Endodermal cell (in vitro differentiated cells): ENCODE measurements at regions not wholly inside any gene's neighbourhood (a gene's known extent, or its start where the extent isn't known, plus 50 kb on each side); places are given as distances from the start of the nearest gene placed in this dataset.

Source experiments
- DNase-seq: peaks from one replicate; pipeline ENCODE4 v3.0.0-alpha.2; 2017
- H3K27ac ChIP-seq: 2 replicates; pipeline ENCODE4 v1.5.1; 2013; ENCODE audit warnings: mild to moderate bottlenecking, low read depth, low read length, moderate library complexity
- H3K27me3 ChIP-seq: 2 replicates; pipeline ENCODE4 v1.6.1; 2013; ENCODE audit warnings: mild to moderate bottlenecking, low read length, moderate library complexity; ENCODE audit not compliant: insufficient read depth, control insufficient read depth, poor library complexity, severe bottlenecking
- H3K36me3 ChIP-seq: 2 replicates; pipeline ENCODE4 v1.7.0; 2013; ENCODE audit warnings: mild to moderate bottlenecking, low read length, moderate library complexity; ENCODE audit not compliant: control insufficient read depth, insufficient read depth
- H3K4me1 ChIP-seq: one replicate; pipeline ENCODE4 v1.7.0; 2013; ENCODE audit warnings: low read length; ENCODE audit not compliant: control insufficient read depth, insufficient read depth
- H3K4me3 ChIP-seq: 2 replicates; pipeline ENCODE4 v1.5.1; 2013; ENCODE audit warnings: mild to moderate bottlenecking, low read length, moderate library complexity
- H3K9ac ChIP-seq: 2 replicates; pipeline ENCODE4 v1.6.1; 2013; ENCODE audit warnings: mild to moderate bottlenecking, low read length, moderate library complexity; ENCODE audit not compliant: poor library complexity, severe bottlenecking; ENCODE audit errors: extremely low read depth
- H3K9me3 ChIP-seq: 2 replicates; pipeline ENCODE4 v1.6.1; 2013; ENCODE audit warnings: mild to moderate bottlenecking, low read length, moderate library complexity; ENCODE audit not compliant: control insufficient read depth
- H3K27ac Mint-ChIP-seq: 2 replicates; pipeline ENCODE4 v1.8.0; 2020; ENCODE audit warnings: mixed read lengths
- H3K27me3 Mint-ChIP-seq: 2 replicates; pipeline ENCODE4 v1.8.0; 2021; ENCODE audit warnings: mild to moderate bottlenecking, mixed read lengths; ENCODE audit not compliant: insufficient read depth
- H3K36me3 Mint-ChIP-seq: 2 replicates; pipeline ENCODE4 v1.8.0; 2020; ENCODE audit warnings: low read depth, mixed read lengths
- H3K4me1 Mint-ChIP-seq: 2 replicates; pipeline ENCODE4 v1.8.0; 2020; ENCODE audit warnings: mixed read lengths
- H3K4me3 Mint-ChIP-seq: 2 replicates; pipeline ENCODE4 v1.8.0; 2020; ENCODE audit warnings: mild to moderate bottlenecking, moderate library complexity, mixed read lengths
- H3K9me3 Mint-ChIP-seq: 2 replicates; pipeline ENCODE4 v1.8.0; 2020; ENCODE audit warnings: mild to moderate bottlenecking, mixed read lengths
- CTCF ChIP-seq: fragments of 200-600 bp; sonication (generic); conservative IDR thresholded peaks from 2 replicates; pipeline ENCODE4 v1.5.0; 2021; ENCODE audit warnings: antibody characterized with exemption, mild to moderate bottlenecking
- WGBS, 2 experiments: methylation state at CpG; one replicate each; pipeline versions ENCODE4 v1.1.5 to v1.1.7; 2013; ENCODE audit warnings: missing lambda C conversion rate in 2 of 2, mixed read lengths in 1 of 2; ENCODE audit not compliant: insufficient coverage in 1 of 2, insufficient read length in 1 of 2; 5-methylcytosine and 5-hydroxymethylcytosine counted together

GRCh38 chr1:2881556-2881955 is 80.1 kb upstream of the TTC34 start:
- Histone ChIP-seq H3K9ac (no peak overlapping the region), H3K4me1 (no peaks in the 10 kb centered on the region), H3K27me3 (no peaks in the 10 kb centered on the region), H3K27ac (no peak overlapping the region), H3K9me3 (peaks cover 17% of the 10 kb centered on the region), H3K36me3 (no peaks in the 10 kb centered on the region), H3K4me3 (no peak overlapping the region)
- H3K27me3 Mint-ChIP-seq: no peaks in the 10 kb centered on the region
- DNase-seq: no peak
- TF ChIP-seq CTCF: no peak
- no peaks in the 10 kb centered on the region for H3K36me3 Mint-ChIP-seq
- no peak overlapping the region for H3K27ac Mint-ChIP-seq
- H3K9me3 Mint-ChIP-seq: peaks cover 81% of the 10 kb centered on the region
- no peaks in the 10 kb centered on the region for H3K4me1 Mint-ChIP-seq
- WGBS, 2 experiments: 67 to 77% methylated on average over 9 to 15 of the region's 15 CpGs
- H3K4me3 Mint-ChIP-seq: no peak overlapping the region

- 82 to 87% methylated on average over 35 to 40 of the region's 40 CpGs for WGBS, 2 experiments
- Histone ChIP-seq H3K36me3 (no peaks in the 10 kb centered on the region), H3K27ac (no peak overlapping the region), H3K9me3 (peaks cover 17% of the 10 kb centered on the region), H3K9ac (no peak overlapping the region), H3K4me3 (no peak overlapping the region), H3K4me1 (no peaks in the 10 kb centered on the region), H3K27me3 (no peaks in the 10 kb centered on the region)
- no peak for DNase-seq
- Mint-ChIP-seq H3K4me3 (no peak overlapping the region), H3K9me3 (peaks cover 80% of the 10 kb centered on the region), H3K36me3 (no peaks in the 10 kb centered on the region), H3K27me3 (no peaks in the 10 kb centered on the region), H3K4me1 (no peaks in the 10 kb centered on the region), H3K27ac (no peak overlapping the region)
- TF ChIP-seq CTCF: no peak
Measured at GRCh38 chr1:2882966-2883696, 81.6 kb upstream of the TTC34 start.

- no peak overlapping the region for H3K27ac ChIP-seq
Measured at GRCh38 chr1:2885001-2885400, 83.5 kb upstream of the TTC34 start.

More at GRCh38 chr1:2885001-2885400, 83.5 kb upstream of the TTC34 start:
- Mint-ChIP-seq H3K4me3 (no peak overlapping the region), H3K27ac (no peak overlapping the region), H3K36me3 (peaks cover 4% of the 10 kb centered on the region), H3K9me3 (peaks cover 78% of the 10 kb centered on the region), H3K27me3 (no peaks in the 10 kb centered on the region), H3K4me1 (no peaks in the 10 kb centered on the region)
- H3K4me3 ChIP-seq: no peak overlapping the region
- DNase-seq: no peak
- H3K27me3 ChIP-seq: no peaks in the 10 kb centered on the region
- WGBS, 2 experiments: 92% methylated on average over 5 to 16 of the region's 16 CpGs
- H3K4me1 ChIP-seq: no peaks in the 10 kb centered on the region
- no peaks in the 10 kb centered on the region for H3K36me3 ChIP-seq
- H3K9me3 ChIP-seq: peaks cover 17% of the 10 kb centered on the region
- H3K9ac ChIP-seq: no peak overlapping the region
- TF ChIP-seq CTCF: no peak
